K562 (cell line): ENCODE measurements at regions not wholly inside any gene's neighbourhood (a gene's known extent, or its start where the extent isn't known, plus 50 kb on each side); places are given as distances from the start of the nearest gene placed in this dataset.

Experiments used
- BACH1 ChIP-seq: fragments of 200-800 bp; sonication (Bioruptor generic); IDR thresholded peaks from 2 replicates; pipeline ENCODE4 v1.6.1; 2016; ENCODE audit warnings: missing genetic modification characterization, missing compliant biosample characterization
- DIDO1 ChIP-seq: fragments of 450-650 bp; IDR thresholded peaks from 2 replicates; pipeline ENCODE4 v1.6.1; 2016; ENCODE audit warnings: low read depth, missing biosample characterization, missing genetic modification characterization
- ELF1 ChIP-seq: fragments of 200-800 bp; sonication (Bioruptor generic); IDR thresholded peaks from 2 replicates; pipeline ENCODE4 v1.6.1; 2016; ENCODE audit warnings: missing genetic modification characterization, missing compliant biosample characterization
- ETV1 ChIP-seq: fragments of 450-650 bp; conservative IDR thresholded peaks from 2 replicates; pipeline ENCODE4 v1.6.1; 2016; ENCODE audit warnings: missing genetic modification characterization, control low read depth, low read depth, missing compliant biosample characterization
- MYNN ChIP-seq, 2 experiments: sonication (generic); formaldehyde crosslinking in 1 of 2; IDR thresholded peaks; 2 replicates each; pipeline versions ENCODE4 v1.5.0 to v1.6.1; 2016 to 2020; ENCODE audit warnings: antibody characterized with exemption in 1 of 2, missing genetic modification reagents in 1 of 2
- TCF7L2 ChIP-seq: fragments of 150-350 bp; IDR thresholded peaks from 2 replicates; pipeline ENCODE4 v1.6.1; 2016; ENCODE audit warnings: low read depth, mild to moderate bottlenecking, low read length, moderate library complexity
- ZNF165 ChIP-seq: fragments of 250-450 bp; sonication (Bioruptor Pico); IDR thresholded peaks from 2 replicates; pipeline ENCODE4 v1.4.0; 2020; ENCODE audit warnings: borderline replicate concordance
- ZNF444 ChIP-seq: fragments of 250-450 bp; sonication (Bioruptor Pico); IDR thresholded peaks from 2 replicates; pipeline ENCODE4 v1.4.0; 2020; ENCODE audit warnings: mild to moderate bottlenecking, moderate library complexity
- TF ChIP-seq, protein P1 (sequence below), 3 experiments: IDR thresholded peaks in 2 of 3; conservative IDR thresholded peaks in 1 of 3; 2 replicates each; pipeline ENCODE4 v1.5.1; 2011 to 2012; ENCODE audit warnings: low read length in 3 of 3, mild to moderate bottlenecking in 3 of 3, control low read depth in 2 of 3, improper control_type of control experiment in 1 of 3, inconsistent platforms in 1 of 3, low read depth in 1 of 3, mixed read lengths in 1 of 3, moderate library complexity in 1 of 3; ENCODE audit not compliant: insufficient read depth in 2 of 3

DNA sequence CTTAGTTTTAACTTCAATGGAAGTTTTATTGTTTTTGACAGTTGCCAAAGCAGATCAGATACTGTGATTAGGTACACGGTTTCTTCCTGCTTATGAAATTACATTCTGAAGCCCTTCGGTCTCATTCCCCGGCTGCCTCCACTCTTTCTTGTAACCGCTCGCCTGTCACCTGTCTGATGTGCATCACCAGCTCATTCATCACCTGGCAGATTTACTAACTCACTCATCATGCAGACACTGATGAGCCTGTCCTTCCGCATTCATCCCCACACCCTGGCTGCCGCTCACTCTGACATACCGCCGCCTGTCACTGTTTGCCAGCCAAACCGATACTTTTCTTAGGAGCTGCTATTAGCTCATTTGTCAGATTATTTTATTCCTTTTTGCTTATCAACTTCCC lies 82.8 kb upstream of the NSMCE3 start:
- TF ChIP-seq ZNF444 (CRISPR knock-in tag) = no peak
- TF ChIP-seq MYNN (IDR thresholded peaks at IDR 0.05) = no peak
- no peak for TF ChIP-seq MYNN (CRISPR knock-in tag; IDR thresholded peaks at IDR 0.05)
- TF ChIP-seq, protein P1, sequence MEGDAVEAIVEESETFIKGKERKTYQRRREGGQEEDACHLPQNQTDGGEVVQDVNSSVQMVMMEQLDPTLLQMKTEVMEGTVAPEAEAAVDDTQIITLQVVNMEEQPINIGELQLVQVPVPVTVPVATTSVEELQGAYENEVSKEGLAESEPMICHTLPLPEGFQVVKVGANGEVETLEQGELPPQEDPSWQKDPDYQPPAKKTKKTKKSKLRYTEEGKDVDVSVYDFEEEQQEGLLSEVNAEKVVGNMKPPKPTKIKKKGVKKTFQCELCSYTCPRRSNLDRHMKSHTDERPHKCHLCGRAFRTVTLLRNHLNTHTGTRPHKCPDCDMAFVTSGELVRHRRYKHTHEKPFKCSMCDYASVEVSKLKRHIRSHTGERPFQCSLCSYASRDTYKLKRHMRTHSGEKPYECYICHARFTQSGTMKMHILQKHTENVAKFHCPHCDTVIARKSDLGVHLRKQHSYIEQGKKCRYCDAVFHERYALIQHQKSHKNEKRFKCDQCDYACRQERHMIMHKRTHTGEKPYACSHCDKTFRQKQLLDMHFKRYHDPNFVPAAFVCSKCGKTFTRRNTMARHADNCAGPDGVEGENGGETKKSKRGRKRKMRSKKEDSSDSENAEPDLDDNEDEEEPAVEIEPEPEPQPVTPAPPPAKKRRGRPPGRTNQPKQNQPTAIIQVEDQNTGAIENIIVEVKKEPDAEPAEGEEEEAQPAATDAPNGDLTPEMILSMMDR (IDR thresholded peaks at IDR 0.05 in 2 of 3, conservative IDR thresholded peaks at IDR 0.05 in 1 of 3; ENCODE audit: insufficient read depth in 2 of 3, low read depth in 1 of 3, low read length in 3 of 3) = no peak
- TF ChIP-seq TCF7L2 = no peak
- no peak for TF ChIP-seq DIDO1 (tag)
- TF ChIP-seq ELF1 (tag) = no peak
- TF ChIP-seq ZNF165 (CRISPR knock-in tag) = no peak
- TF ChIP-seq ETV1 (tag) = no peak
- no peak for TF ChIP-seq BACH1 (tag)
